WTC11 (cell line): ENCODE measurements at regions not wholly inside any gene's neighbourhood (a gene's known extent, or its start where the extent isn't known, plus 50 kb on each side); places are given as distances from the start of the nearest gene placed in this dataset.

Experiments
- ATAC-seq: fragments of 200-7000 bp; cut with Tn5 transposase; 2 replicates; pipeline ENCODE4 v1.10.0; 2021; ENCODE audit warnings: mild to moderate bottlenecking, moderate library complexity
- CTCF ChIA-PET: fragments of 300-600 bp; sonication (Branson Sonifier 250); formaldehyde crosslinking; loops from one replicate; lab custom pipeline; 2021; ENCODE audit warnings: antibody characterized with exemption; lab: Charles Lee
- POLR2A ChIA-PET: fragments of 350-600 bp; sonication (Branson Sonifier 250); formaldehyde crosslinking; loops from one replicate; lab custom pipeline; 2021; ENCODE audit warnings: antibody characterized with exemption; lab: Charles Lee
- DNase-seq: peaks from one replicate; pipeline ENCODE4 v3.0.0; 2021; ENCODE audit warnings: low spot score
- H3K27ac Mint-ChIP-seq: 2 replicates; pipeline ENCODE4 v1.8.0; 2021; ENCODE audit warnings: mixed read lengths
- H3K27me3 Mint-ChIP-seq: 2 replicates; pipeline ENCODE4 v1.8.0; 2021; ENCODE audit warnings: low read depth, mild to moderate bottlenecking, moderate library complexity, mixed read lengths
- H3K36me3 Mint-ChIP-seq: 2 replicates; pipeline ENCODE4 v1.8.0; 2021; ENCODE audit warnings: mixed read lengths
- H3K4me1 Mint-ChIP-seq: 2 replicates; pipeline ENCODE4 v1.8.0; 2022; ENCODE audit warnings: mixed read lengths
- H3K4me3 Mint-ChIP-seq: 2 replicates; pipeline ENCODE4 v1.8.0; 2021; ENCODE audit warnings: mild to moderate bottlenecking, moderate library complexity, mixed read lengths
- H3K9me3 Mint-ChIP-seq: 2 replicates; pipeline ENCODE4 v1.8.0; 2021; ENCODE audit warnings: mixed read lengths
- CREB1 ChIP-seq: sonication (generic); formaldehyde crosslinking; IDR thresholded peaks from 2 replicates; pipeline ENCODE4 v1.8.0; 2023; ENCODE audit warnings: mild to moderate bottlenecking, missing genetic modification reagents
- JAZF1 ChIP-seq: fragments of 250-450 bp; sonication (Bioruptor Pico); IDR thresholded peaks from 2 replicates; pipeline ENCODE4 v1.9.0; 2021; ENCODE audit warnings: moderate library complexity, mild to moderate bottlenecking, inconsistent platforms
- MXD4 ChIP-seq: fragments of 250-450 bp; sonication (Bioruptor Pico); IDR thresholded peaks from 2 replicates; pipeline ENCODE4 v1.8.0; 2021; ENCODE audit warnings: mild to moderate bottlenecking, moderate library complexity, borderline replicate concordance
- NFATC4 ChIP-seq: fragments of 250-450 bp; sonication (Bioruptor Pico); IDR thresholded peaks from 2 replicates; pipeline ENCODE4 v1.9.0; 2021; ENCODE audit warnings: mild to moderate bottlenecking
- NFYB ChIP-seq: sonication (generic); formaldehyde crosslinking; conservative IDR thresholded peaks from 2 replicates; pipeline ENCODE4 v1.8.0; 2022; ENCODE audit warnings: low read depth, missing genetic modification reagents
- NR3C1 ChIP-seq: sonication (generic); formaldehyde crosslinking; conservative IDR thresholded peaks from 2 replicates; pipeline ENCODE4 v1.8.1; 2023; ENCODE audit warnings: low read depth, mild to moderate bottlenecking, missing genetic modification reagents
- OVOL2 ChIP-seq: fragments of 250-450 bp; sonication (Bioruptor Pico); IDR thresholded peaks from 2 replicates; pipeline ENCODE4 v1.9.0; 2021; ENCODE audit warnings: mild to moderate bottlenecking, borderline replicate concordance
- PRRX2 ChIP-seq: fragments of 250-450 bp; sonication (Bioruptor Pico); IDR thresholded peaks from 2 replicates; pipeline ENCODE4 v1.8.0; 2021; ENCODE audit warnings: mild to moderate bottlenecking
- RELA ChIP-seq: sonication (generic); formaldehyde crosslinking; IDR thresholded peaks from 2 replicates; pipeline ENCODE4 v1.8.1; 2022; ENCODE audit warnings: missing genetic modification reagents, mild to moderate bottlenecking, borderline replicate concordance
- SMAD3 ChIP-seq: sonication (generic); formaldehyde crosslinking; IDR thresholded peaks from 2 replicates; pipeline ENCODE4 v1.8.0; 2022; ENCODE audit warnings: missing genetic modification reagents, mild to moderate bottlenecking, borderline replicate concordance
- ZNF263 ChIP-seq: sonication (generic); formaldehyde crosslinking; IDR thresholded peaks from 2 replicates; pipeline ENCODE4 v1.8.1; 2022; ENCODE audit warnings: low read depth, mild to moderate bottlenecking, moderate library complexity, missing genetic modification reagents
- ZNF396 ChIP-seq: fragments of 250-450 bp; sonication (Bioruptor Pico); IDR thresholded peaks from 2 replicates; pipeline ENCODE4 v1.8.0; 2021; ENCODE audit warnings: mild to moderate bottlenecking, moderate library complexity, borderline replicate concordance
- TF ChIP-seq, protein P1 (sequence below): sonication (generic); formaldehyde crosslinking; IDR thresholded peaks from 2 replicates; pipeline ENCODE4 v1.8.1; 2022; ENCODE audit warnings: low read depth, mild to moderate bottlenecking, moderate library complexity, missing genetic modification reagents, borderline replicate concordance
- TF ChIP-seq, protein P2 (sequence below): sonication (generic); formaldehyde crosslinking; IDR thresholded peaks from 2 replicates; pipeline ENCODE4 v1.8.1; 2023; ENCODE audit warnings: mild to moderate bottlenecking, missing genetic modification reagents
- TF ChIP-seq, protein P3 (sequence below): fragments of 250-450 bp; sonication (Bioruptor Pico); IDR thresholded peaks from 2 replicates; pipeline ENCODE4 v1.9.0; 2021; ENCODE audit warnings: mild to moderate bottlenecking
- TF ChIP-seq, protein P4 (sequence below): fragments of 200-600 bp; IDR thresholded peaks from 2 replicates; pipeline ENCODE4 v1.8.0; 2022; ENCODE audit warnings: antibody characterized with exemption
- TF ChIP-seq, protein P5 (sequence below): sonication (generic); formaldehyde crosslinking; IDR thresholded peaks from 2 replicates; pipeline ENCODE4 v1.8.1; 2022; ENCODE audit warnings: missing genetic modification reagents, borderline replicate concordance

DNA sequence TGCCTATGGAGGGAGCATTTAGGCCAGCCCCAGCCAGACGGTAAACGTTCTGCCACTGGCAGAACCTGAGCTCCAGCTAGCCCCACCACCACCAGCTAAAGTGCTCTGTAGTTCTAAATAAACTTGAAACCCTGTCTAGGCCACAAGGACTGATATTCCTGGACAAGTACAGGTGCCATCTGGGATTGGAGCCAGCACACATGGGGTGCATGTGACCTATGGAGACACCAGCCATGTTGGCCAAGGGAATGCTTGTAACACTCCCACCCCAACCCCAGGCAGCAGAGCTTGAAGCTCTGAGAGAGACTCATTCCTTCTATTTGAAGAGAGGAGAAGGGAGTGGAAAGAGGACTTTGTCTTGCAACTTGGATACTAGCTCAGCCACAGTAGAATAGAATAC is 284.5 kb upstream of the DCBLD2 start:
- ChIA-PET POLR2A (no interaction called here), CTCF (no interaction called here)
- H3K27me3 Mint-ChIP-seq: no peaks in the 10 kb centered on the region
- DNase-seq (no peak), ATAC-seq (no peak)
- H3K4me1 Mint-ChIP-seq: peaks cover 3% of the 10 kb centered on the region; the same call in 1 of the 2 replicates
- no peaks in the 10 kb centered on the region for H3K36me3 Mint-ChIP-seq
- TF ChIP-seq MXD4 (CRISPR knock-in tag) (no peak), SMAD3 (no peak)
- TF ChIP-seq, protein P1, sequence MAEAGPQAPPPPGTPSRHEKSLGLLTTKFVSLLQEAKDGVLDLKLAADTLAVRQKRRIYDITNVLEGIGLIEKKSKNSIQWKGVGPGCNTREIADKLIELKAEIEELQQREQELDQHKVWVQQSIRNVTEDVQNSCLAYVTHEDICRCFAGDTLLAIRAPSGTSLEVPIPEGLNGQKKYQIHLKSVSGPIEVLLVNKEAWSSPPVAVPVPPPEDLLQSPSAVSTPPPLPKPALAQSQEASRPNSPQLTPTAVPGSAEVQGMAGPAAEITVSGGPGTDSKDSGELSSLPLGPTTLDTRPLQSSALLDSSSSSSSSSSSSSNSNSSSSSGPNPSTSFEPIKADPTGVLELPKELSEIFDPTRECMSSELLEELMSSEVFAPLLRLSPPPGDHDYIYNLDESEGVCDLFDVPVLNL: no peak
- TF ChIP-seq, protein P2, sequence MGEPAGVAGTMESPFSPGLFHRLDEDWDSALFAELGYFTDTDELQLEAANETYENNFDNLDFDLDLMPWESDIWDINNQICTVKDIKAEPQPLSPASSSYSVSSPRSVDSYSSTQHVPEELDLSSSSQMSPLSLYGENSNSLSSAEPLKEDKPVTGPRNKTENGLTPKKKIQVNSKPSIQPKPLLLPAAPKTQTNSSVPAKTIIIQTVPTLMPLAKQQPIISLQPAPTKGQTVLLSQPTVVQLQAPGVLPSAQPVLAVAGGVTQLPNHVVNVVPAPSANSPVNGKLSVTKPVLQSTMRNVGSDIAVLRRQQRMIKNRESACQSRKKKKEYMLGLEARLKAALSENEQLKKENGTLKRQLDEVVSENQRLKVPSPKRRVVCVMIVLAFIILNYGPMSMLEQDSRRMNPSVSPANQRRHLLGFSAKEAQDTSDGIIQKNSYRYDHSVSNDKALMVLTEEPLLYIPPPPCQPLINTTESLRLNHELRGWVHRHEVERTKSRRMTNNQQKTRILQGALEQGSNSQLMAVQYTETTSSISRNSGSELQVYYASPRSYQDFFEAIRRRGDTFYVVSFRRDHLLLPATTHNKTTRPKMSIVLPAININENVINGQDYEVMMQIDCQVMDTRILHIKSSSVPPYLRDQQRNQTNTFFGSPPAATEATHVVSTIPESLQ: no peak
- H3K9me3 Mint-ChIP-seq: no peaks in the 10 kb centered on the region
- H3K27ac Mint-ChIP-seq: no peak overlapping the region
- H3K4me3 Mint-ChIP-seq: no peak overlapping the region

DNA sequence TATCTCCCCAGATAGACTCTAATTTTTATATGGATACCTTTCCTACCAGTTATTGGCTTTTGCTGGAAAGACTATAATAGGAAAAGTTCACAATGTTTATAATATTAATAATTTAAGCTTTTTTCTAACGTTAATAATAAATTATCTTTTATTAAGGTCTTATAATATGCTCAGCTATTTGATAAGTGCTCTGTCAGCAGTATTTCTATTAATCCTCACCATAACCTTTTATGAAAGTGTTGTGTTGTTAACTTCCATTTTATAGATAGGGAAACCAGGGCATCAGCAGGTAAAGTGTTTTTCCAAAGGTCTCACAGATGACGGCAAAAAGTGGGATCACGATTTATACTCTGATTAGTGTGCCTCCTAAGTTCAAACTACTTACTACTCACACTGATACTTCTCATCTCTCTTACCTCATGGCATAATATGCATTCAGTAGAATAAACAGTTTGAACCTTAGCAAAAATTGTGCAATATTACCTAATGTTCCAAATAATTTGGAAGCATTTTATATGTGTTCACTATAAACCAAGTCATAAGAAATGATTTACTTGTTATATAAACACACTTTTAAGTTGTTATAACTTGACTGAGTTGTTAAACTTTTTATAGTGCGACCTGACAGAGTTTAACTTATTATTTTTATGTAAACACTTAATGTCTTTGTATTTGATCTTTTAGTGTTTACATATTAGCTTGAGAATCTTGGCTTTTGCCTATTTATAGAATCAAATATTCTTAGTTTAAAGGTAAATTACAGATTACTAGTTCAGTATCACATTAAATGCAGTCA is 274.9 kb upstream of the DCBLD2 start:
- peaks cover 4% of the 10 kb centered on the region for H3K9me3 Mint-ChIP-seq

DNA sequence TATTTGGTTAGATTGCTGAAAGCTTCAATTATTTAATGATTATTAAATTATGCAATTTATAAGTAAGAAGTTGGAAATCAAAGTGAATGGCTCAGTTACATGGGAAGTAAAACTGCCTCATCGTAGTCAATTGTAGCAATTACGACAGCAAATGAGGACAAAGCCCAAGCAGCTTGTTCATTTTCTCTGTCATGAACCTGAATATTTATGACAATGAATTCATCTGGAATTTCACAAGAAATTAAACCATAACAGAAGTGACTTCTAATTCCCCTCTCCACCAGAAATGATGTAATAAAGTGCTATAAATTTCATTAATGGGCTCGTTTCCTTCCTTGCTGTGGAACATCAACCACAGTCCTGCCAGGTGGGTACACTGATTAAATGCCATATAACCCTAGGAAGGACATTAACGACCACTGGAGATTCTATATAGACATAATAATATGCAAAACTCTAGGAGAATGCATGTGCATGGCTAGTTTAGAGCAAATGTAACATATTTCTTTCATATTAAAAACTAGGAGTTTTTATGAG is 273.8 kb upstream of the DCBLD2 start:
- H3K27me3 Mint-ChIP-seq: no peaks in the 10 kb centered on the region
- no peak overlapping the region for H3K4me3 Mint-ChIP-seq
- H3K27ac Mint-ChIP-seq: no peak overlapping the region
- ATAC-seq: no peak
- no peak for DNase-seq
- ChIA-PET CTCF (no interaction called here), POLR2A (no interaction called here)
- H3K9me3 Mint-ChIP-seq: peaks cover 4% of the 10 kb centered on the region
- 0 out of 2 replicates have a peak, but pooled peaks cover 3% of the 10 kb centered on the region for H3K36me3 Mint-ChIP-seq
- H3K4me1 Mint-ChIP-seq: peaks cover 4% of the 10 kb centered on the region; the same call in 1 of the 2 replicates
- TF ChIP-seq NFYB (CRISPR knock-in tag): no peak
- TF ChIP-seq, protein P3, sequence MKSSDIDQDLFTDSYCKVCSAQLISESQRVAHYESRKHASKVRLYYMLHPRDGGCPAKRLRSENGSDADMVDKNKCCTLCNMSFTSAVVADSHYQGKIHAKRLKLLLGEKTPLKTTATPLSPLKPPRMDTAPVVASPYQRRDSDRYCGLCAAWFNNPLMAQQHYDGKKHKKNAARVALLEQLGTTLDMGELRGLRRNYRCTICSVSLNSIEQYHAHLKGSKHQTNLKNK (CRISPR knock-in tag): no peak
- TF ChIP-seq OVOL2: no peak
- TF ChIP-seq CREB1 (CRISPR knock-in tag): no peak

More for the DNA sequence above, 274.9 kb upstream of the DCBLD2 start:
- Mint-ChIP-seq H3K4me1 (peaks cover 4% of the 10 kb centered on the region; the same call in 1 of the 2 replicates), H3K27ac (no peak overlapping the region), H3K36me3 (0 out of 2 replicates have a peak, but pooled peaks cover 3% of the 10 kb centered on the region), H3K27me3 (no peaks in the 10 kb centered on the region), H3K4me3 (no peak overlapping the region)
- TF ChIP-seq NFATC4 (CRISPR knock-in tag): no peak
- no peak for TF ChIP-seq PRRX2 (CRISPR knock-in tag)
- no peak for TF ChIP-seq RELA (CRISPR knock-in tag)
- TF ChIP-seq JAZF1 (CRISPR knock-in tag): no peak
- POLR2A ChIA-PET: no interaction called here
- DNase-seq (no peak), ATAC-seq (no peak)
- CTCF ChIA-PET: no interaction called here

DNA sequence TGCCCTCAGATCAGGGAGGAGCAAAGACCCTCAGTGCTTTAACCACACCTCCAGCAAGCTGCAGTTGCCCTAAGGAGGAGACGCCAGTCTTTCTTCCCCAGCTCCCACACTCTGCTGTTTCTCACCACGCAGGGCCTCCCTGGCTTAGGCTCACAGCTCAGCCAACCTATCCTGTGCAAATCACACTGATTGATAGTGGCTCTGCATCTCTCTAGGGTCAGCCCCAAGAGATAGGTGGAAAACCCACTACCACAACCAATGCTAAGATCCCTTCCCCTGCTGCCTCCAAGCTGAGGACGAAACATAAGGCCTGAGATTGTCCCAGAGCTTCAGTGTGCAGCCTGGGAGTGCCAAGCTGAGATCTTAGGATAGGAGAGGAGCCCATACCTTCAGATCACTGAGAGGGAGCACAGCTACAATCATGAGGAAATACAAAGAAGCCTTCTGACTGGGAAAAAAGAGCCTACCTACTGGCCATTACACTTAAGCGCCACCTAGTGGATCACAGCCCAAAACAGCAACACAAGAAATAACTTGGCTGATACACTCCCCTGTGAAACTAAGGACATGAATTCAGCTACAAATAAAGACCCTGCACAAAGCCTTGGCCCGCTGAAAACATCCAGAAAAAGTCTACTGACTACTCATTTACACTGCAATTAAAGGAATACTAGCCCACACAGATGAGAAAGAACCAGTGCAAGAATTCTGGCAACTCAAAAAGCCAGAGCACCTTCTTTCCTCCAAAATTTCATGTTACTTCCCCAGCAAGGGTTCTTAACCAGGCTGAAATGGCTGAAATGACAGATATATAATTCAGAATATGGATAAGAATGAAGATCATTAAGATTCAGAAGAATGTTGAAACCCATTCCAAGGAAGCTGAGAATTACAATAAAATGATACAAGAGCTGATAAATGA is 271.5 kb upstream of the DCBLD2 start:
- 0 out of 2 replicates have a peak, but pooled peaks cover under 1% of the 10 kb centered on the region for H3K36me3 Mint-ChIP-seq
- DNase-seq (peak; percentile 71), ATAC-seq (peak; percentile 94)
- ChIA-PET CTCF (interaction anchor here (0.6 to 2.2 kb wide), 26 partner anchors 9 to 617 kb away, joined by 3 to 20 read pairs (median 4); no protein-coding TSS in a partner anchor), POLR2A (interaction anchor here (0.6 kb wide), 1 partner anchor 33 kb away, joined by 4 read pairs; no protein-coding TSS in a partner anchor)
- no peak overlapping the region for H3K4me3 Mint-ChIP-seq
- H3K27me3 Mint-ChIP-seq: no peaks in the 10 kb centered on the region
- no peak for TF ChIP-seq NR3C1 (CRISPR knock-in tag)
- TF ChIP-seq, protein P4, sequence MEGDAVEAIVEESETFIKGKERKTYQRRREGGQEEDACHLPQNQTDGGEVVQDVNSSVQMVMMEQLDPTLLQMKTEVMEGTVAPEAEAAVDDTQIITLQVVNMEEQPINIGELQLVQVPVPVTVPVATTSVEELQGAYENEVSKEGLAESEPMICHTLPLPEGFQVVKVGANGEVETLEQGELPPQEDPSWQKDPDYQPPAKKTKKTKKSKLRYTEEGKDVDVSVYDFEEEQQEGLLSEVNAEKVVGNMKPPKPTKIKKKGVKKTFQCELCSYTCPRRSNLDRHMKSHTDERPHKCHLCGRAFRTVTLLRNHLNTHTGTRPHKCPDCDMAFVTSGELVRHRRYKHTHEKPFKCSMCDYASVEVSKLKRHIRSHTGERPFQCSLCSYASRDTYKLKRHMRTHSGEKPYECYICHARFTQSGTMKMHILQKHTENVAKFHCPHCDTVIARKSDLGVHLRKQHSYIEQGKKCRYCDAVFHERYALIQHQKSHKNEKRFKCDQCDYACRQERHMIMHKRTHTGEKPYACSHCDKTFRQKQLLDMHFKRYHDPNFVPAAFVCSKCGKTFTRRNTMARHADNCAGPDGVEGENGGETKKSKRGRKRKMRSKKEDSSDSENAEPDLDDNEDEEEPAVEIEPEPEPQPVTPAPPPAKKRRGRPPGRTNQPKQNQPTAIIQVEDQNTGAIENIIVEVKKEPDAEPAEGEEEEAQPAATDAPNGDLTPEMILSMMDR: peak; percentile 48; the same call in 1 of the 2 replicates
- TF ChIP-seq, protein P3 (CRISPR knock-in tag): no peak
- no peak for TF ChIP-seq ZNF396 (CRISPR knock-in tag)
- peak; percentile 29; the same call in 1 of the 2 replicates for TF ChIP-seq ZNF263 (CRISPR knock-in tag)
- TF ChIP-seq, protein P5, sequence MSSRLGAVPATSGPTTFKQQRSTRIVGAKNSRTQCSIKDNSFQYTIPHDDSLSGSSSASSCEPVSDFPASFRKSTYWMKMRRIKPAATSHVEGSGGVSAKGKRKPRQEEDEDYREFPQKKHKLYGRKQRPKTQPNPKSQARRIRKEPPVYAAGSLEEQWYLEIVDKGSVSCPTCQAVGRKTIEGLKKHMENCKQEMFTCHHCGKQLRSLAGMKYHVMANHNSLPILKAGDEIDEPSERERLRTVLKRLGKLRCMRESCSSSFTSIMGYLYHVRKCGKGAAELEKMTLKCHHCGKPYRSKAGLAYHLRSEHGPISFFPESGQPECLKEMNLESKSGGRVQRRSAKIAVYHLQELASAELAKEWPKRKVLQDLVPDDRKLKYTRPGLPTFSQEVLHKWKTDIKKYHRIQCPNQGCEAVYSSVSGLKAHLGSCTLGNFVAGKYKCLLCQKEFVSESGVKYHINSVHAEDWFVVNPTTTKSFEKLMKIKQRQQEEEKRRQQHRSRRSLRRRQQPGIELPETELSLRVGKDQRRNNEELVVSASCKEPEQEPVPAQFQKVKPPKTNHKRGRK (CRISPR knock-in tag): no peak
- no peak overlapping the region for H3K27ac Mint-ChIP-seq
- H3K4me1 Mint-ChIP-seq: peaks cover 4% of the 10 kb centered on the region; the same call in 1 of the 2 replicates
- H3K9me3 Mint-ChIP-seq: peaks cover 7% of the 10 kb centered on the region
